Activated CD4-positive, CD25-positive, alpha-beta regulatory T cell (primary cell): ENCODE measurements at regions not wholly inside any gene's neighbourhood (a gene's known extent, or its start where the extent isn't known, plus 50 kb on each side); places are given as distances from the start of the nearest gene placed in this dataset.
"Not testable (repeated sequence)": the region's sequence is repeated elsewhere in the genome, so short reads cannot be mapped to it uniquely, and the experiment has no call there.

Experiments used
- DNase-seq, 4 experiments: peaks; one replicate each; lab custom pipeline; 2025; lab: John Stamatoyannopoulos, UW

DNA sequence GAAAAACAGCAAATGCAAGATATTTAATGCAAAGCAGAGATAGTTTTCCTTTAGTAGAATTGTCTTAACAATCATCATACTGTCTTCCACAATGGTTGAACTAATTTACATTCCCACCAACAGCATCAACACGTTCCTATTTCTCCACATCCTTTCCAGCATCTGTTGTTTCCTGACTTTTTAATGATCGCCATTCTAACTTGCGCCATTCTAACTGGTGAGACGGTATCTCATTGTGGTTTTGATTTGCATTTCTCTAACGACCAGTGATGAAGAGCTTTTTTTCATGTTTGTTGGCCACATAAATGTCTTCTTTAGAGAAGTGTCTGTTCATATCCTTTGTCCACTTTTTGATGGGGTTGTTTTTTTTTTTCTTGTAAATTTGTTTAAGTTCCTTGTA, 388.3 kb downstream of the IRS2 start:
- DNase-seq = not testable (repeated sequence)

DNA sequence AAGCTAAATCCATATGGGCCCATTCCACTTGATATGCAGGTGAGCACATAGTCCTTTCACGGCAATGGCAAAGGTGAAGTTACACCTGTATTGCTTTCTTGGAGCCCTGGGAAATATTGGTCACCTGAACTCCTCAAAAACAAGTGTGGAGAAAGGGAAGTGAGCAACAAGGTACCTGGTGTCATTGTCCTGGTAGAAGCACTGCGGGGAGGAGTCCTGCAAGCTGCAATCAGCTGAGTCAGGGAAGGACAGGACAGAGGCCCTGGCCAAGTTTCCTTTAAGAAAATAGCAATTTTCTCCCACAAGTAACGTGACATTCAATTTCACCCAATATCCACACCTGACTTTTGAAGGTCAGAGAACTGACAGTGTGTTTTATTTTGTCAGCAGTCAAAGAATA, 389.1 kb downstream of the IRS2 start:
- DNase-seq = no peak

DNA sequence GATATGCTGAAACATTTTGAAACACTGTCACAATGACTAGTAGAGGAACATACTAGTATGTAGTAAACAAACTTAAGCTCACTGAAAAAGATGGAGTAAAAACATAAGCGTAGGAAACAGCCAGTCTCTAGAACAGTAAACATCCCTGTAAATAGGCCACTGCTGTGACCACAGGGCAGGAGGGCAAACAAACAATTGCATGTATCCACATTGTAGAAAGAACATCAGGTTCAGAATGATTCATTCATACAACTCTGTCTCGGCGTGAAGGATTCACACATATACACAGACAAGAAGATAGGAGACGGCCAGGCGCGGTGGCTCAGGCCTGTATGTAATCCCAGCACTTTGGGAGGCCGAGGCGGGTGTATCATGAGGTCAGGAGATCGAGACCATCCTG, 390.1 kb downstream of the IRS2 start:
- DNase-seq = no peak

DNA sequence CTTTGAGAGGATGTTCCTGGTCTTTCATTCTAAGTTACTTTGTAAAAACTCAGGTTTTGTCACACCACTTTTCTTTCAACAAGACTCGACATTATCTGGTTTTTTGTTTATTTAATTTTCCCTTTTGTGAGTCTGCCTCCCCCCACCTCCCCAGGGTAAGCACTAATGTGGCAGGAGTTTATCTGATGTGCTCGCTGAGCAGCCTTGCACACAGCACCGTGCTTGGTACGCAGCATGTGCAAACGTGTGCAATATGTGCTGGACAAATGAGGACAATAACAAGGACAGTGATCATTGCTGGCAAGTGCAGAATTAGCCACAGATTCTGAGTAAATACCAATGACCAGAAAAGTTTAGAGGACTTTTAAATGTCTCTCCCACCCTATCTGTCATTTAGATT, 391.4 kb downstream of the IRS2 start:
- no peak for DNase-seq

DNA sequence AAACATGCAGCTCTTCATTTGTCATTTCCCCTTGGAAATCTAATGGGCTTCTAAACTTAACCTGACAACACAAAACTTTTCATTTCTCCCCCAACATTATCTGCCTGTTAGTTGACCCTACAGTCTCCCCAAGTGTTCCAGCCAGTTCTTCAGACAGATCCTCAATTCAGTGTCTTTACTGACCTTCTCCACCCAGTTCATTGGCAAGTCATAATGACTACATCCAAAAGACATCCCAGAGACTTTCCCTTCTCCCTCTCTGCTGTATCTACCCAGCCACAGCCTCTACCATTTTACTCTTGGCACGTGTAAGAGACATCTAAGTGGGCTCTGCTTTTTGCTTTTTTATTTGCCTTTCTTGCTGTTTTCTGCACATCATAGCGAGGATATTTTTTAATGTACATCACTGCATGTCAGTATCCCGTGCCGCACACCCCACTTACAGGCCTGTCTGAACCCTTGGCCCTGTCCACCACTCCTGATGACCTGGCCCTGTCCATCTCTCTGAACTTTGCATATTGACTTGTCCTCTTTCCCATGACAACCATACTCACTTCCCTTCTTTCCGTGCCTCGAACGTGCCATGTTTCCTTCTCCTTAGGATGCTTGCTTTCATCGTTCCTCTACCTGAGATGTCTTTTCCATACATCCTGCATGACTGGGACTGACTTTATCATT, 391.9 kb downstream of the IRS2 start:
- no peak for DNase-seq

DNA sequence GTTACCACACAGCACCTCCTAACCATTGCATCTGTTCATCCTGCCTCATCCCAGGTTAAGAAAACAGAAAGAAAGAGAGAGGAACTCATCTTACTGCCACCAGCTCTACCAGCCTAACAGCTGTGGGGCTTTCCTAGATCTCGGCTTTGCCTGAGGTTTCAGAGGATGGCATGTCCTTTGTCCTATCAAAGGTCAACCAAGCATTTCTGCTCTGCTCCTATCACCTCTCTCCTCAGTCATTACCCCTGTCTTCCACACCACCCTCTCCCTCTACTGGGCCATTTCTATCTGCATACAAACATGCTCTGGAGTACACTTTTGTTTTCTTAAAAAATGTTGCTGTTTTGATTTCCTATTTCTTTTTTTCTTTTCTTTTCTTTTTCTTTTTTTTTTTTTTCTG, 393.3 kb downstream of the IRS2 start:
- DNase-seq = no peak

DNA sequence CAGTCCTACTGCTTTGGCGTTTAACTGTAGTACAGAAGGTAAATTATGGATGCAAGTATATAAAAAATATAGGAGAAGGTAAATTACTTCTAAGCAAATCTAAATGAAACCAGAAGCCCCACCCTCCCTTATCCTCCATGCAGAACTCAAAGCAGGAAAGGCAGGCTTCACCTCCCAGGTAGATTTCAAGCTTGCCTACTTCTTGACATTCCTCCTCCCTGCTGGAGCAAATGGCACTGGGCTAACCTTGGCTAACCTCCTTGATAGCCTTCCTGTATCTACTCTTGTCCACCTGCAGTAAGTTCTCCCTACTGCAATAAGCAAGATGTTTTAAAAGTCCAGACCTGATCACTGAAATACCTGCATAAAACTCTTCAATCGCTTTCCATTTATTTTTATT, 396.0 kb downstream of the IRS2 start:
- no peak for DNase-seq

DNA sequence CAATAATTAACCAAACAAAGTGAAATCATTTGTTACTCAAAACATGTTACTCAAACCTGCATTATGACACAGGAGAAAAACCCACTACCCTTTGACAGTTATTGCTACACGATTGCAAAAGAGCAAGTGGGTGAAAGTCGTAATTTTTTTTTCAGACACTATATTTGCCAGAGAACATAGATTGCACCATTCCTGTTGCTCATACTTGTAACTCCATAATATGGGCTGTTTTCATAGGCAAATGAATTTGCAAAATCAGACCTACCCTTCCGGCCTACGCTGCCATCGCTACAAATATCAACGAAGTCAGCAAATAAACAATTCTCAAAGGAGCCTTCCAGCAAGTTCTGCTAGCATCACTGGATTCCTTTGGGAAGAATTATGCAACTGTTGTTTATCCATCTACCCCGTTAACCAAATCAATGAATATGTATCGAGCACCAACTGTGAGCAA, 396.5 kb downstream of the IRS2 start:
- DNase-seq = no peak

DNA sequence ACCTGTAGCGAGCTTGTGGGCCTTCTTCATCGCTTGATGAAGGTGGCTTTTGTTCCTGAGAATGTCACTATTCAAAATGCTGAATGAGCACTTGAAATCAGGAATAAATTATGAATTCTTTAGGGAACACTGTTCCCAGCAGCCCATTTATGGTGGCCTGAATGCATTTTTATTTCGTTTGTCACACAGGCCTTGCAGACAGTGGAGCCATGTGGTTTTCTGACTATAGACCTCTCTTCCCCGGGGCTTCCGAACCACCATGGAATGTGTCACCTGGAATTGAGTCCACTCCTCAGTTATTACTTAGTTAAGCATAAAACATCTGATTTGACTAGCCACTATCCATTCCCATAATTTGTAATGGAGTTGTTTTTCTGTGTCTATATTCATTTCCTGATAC, 396.9 kb downstream of the IRS2 start:
- no peak for DNase-seq

DNA sequence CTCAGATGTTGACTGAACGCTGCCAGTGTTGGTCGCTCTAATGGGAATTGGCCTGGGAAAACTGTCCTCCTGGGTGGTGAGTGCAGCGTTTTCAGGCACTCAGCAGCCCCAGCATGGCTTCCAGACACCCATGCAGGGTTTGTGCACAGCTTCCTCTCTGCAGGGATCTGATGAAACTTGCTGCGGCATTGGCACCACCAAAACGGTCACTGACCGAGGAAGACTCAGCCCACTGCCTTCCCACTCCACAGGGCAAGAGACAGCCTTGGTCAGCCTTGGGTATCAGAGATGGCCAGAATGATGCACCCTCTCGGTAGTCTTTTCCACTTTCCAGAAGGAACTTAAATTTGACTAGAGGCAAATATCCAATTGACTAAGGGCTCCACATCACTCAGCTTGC, 398.9 kb downstream of the IRS2 start:
- DNase-seq = no peak

DNA sequence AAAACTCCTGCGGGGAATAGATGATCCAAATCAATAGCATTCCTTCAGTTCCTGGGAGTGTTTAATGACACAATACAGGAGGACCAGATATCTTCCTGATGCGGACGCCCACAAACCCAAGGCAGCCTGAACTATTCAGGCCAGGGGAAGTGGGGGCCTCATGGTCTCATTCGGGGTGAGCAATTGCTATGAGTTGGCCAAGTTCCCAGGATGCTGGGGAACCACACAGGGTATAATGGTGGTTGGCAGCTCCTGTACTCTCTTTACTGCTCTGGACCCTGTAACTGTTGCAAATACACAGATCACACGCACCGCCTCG, 401.2 kb downstream of the IRS2 start:
- no peak for DNase-seq

DNA sequence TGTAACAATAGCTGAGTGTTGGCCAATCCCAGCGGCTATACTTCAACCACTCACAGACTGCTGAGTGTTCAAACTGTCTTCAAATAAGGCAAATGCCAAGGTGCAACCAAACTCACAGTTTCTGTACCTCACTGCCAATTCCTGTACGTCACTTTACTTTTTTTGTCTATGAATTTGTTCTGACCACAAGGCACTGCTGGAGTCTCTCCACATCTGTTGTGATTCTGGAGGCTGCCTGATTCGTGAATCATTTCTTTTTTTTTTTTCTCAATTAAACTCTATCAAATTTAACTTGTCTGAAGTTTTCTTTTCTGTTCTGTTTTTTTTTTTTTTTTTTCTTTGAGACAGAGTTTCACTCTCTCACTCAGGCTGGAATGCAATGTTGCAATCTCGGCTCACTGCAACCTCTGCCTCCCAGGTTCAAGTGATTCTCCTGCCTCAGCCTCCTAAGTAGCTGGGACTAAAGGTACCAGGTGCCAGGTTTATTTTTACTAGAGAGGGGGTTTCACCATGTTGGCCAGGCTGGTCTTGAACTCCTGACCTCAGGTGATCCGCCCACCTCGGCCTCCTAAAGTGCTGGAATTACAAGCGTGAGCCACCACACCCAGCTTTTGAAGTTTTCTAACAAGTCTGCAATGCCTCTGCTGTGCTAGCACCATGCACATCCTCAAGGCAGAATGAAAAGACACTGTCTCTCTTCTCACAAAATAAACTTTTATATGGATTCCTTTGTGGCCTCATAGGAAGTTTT, 401.7 kb downstream of the IRS2 start:
- DNase-seq = no peak

DNA sequence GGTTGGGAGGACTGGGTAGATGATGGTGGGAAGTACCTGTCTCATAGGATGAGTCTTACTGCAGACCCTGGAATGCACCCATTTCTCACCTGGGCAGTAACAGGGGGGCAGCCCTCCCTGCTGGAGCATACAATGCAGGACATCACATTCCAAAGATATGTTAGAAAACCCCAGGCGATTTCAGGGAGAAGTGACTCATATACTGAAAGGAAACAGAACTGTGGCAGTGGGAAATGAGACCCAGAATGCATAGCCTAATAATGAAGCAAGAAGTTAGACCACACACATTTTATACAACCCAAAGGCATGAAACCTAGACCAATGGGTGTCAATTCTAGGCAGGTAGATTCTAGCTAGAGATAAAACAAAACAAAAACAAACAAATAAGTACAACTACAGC, 402.7 kb downstream of the IRS2 start:
- DNase-seq = no peak

DNA sequence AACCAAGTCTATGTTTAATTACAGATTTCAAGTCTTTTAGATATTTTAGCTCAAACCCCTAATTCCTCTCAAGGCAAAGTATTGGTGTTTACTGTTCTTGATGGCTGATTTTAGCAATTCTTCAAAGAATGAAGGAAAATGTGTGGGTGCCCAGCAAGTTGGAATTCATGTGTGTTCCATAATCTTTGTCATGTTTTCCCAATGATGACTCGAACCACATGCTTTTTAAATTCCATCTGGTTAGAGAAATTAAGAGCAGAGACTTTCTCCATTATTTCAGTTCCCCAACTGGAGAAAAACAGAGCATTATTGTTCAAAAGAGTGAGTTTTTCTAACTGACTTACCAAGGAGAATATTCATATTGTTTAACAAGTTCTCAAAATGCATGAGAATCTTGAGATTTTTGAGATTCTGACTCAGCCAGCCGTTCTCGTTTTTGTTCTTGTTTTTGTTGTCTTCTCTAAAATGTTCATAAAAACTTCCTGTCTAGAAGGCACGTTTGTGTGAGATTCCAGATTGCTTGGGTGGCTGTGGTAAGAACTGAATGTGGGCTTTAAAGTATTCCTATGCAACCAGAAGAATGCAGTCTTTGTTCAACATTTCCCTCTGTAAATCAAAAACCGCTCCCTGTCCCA, 404.7 kb downstream of the IRS2 start:
- DNase-seq = no peak

DNA sequence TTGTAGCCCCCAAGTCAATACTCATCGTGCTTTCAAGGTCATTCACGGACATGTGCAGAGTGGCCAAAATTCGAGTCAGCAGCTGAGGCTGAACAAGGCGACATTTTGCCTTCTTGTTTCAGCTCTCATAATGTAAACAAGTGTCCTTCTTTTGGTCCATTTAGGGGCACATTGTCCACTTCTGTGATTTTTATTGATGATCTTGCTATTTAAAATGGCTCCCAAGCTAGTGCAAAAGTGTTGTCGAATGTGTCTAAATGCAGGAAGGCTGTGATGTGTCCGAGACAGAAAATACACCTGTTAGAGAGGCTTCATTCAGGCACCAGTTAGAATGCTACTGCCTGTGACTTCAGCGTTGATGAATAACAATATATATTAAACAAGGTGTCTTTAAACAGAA, 405.9 kb downstream of the IRS2 start:
- no peak for DNase-seq

DNA sequence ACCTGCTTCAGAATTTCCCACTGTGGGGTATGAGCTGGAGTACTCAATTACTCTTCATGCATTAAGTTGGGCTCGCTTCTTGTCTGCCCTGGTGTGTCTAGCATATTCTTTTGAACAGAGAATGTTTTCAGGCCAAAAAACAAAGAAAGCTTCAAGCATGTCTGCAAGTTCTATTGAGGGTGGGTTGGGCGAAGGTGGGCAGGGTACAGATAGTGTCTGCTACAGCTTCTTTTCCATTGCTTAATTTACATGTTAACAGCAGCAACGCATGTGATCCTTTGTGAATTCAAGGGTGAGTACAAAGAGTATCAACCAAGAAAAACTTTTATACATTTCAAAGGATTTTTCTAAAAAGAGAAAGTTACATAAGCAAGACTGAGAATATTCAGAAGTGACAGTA, 406.5 kb downstream of the IRS2 start:
- DNase-seq = no peak

DNA sequence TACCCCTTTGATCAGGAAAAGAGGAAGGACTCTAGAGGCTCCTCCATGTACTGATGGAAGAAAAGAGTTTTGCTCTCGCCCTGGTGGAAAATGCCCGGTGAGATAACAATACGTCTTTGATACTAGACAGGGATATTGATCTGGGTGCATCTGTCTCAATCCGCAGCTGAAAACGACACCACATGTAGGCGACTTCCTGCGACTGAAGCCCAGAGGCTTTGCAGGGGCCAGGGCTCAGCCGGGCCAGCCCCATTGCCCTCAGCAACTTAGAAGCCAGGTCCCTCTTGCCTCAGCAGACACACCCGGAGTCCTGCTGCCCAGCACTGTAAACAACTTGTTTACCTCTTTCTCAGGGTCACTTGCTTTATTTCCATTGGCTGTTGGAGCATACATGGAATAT, 409.4 kb downstream of the IRS2 start:
- no peak for DNase-seq

DNA sequence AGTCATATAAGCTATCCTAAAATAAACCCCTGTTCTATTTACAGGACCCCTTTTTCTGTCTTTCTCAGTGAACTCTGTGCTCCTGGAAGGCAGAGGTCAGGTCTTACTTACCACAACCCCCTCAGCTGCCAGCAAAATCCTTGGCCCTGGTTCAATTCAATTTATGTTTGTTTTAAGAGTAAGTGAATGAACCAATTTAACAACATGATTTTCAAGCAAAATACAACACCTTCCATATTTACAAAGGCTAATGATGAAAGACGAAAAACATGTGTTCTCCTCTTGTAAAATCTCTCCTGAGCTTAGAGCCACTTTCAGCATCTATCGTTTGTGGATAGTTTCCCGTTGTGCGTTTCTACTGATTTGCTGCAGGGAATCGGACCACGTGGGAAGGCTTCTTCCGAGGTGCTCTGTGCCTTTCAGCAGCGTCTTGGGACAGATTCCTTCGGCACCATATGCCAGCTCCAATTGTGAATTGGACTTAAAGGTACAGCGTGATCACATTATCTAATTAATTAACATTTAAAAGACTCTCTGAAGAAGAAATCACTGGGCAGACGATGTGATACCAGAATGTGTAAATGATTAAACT, 411.7 kb downstream of the IRS2 start:
- DNase-seq = no peak

DNA sequence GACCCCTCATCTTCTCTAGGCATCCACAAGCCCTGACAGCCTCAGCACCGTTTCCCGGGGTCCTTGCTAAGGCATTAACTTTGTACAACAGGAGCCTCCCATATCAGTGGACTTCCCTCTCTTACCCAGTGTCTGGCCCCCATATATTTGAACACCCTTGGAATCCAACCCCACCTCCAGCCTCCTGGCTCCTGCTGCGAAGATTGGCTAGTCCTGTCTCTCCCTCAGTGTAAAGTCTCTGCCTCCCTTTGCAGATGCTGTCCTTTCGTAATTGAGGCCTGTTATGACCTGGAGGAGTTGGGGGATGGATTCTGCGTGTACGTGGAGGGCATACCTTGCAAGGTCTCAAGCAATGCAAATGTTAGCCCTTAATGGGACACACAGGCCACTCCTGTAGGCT, 413.7 kb downstream of the IRS2 start:
- no peak for DNase-seq

DNA sequence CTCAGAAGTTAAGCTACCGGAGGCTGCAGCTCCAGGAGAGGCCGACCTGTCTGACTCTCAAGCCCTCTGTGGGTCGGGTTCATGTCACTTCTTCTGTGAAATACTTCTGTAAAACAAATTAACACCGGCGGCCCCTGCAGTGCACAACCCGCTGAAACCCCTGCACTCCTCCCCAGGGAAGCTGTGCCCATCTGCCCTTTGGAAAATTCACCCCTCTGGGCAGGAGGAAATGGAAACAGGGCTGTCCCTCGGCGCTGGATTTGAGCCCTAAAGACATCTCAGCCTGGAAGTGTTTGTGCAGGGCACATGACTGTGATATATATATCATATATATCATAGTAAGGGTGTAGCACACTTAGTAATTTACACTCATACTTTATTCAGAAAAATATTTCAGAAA, 415.3 kb downstream of the IRS2 start:
- DNase-seq = no peak

DNA sequence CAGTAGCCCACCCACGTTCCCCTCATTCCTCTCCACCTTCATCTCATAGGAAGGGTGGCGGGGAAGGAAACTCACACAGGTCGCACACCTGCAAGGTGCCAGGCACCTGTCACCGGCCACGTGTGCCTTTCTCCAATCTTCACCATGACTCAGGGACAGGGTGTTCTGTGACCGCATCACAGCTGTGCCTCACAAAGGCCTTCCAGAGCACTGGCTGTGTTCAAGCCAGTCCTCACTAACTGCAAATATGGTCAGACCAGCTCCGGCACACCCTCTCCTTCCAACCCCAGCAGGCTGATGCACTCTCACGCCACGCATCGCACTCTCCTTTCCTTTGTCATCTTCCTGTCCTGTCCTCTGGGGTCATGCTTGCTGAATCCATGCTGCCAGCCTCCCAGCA, 415.9 kb downstream of the IRS2 start:
- no peak for DNase-seq

DNA sequence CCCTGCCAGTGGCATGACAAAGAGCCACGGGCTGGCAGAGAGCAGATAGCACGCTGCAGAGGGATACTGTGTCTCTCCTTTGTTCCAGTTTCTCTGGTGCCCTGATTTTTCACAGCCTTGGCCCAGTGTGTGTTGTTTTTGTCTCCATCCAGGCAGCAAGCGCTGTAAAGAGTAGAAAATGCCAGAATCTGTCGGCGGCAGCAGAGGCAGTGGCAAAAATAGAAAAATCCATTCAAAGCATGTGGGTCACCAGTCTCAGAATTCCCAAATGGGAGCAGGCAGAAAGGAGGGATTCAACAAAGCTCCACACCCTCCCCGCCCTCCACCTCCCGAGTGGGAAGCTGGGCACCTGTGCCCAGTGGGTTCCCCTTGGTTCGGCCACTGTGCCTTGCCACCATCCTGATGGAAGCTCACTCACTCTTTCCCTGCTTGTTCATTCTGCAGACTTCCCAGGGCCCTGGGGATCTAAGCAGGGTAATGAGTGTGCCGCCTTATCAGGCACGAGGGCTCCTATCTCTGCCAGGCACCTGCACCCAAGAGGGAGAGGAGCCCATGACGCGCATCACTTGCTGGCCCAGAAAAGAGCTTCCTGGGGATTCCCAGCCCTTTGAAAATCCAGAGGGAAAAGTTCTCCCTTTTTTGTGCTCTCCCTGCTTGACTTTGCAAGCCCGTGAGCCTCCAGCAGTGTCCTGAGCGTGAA, 416.9 kb downstream of the IRS2 start:
- DNase-seq = no peak

DNA sequence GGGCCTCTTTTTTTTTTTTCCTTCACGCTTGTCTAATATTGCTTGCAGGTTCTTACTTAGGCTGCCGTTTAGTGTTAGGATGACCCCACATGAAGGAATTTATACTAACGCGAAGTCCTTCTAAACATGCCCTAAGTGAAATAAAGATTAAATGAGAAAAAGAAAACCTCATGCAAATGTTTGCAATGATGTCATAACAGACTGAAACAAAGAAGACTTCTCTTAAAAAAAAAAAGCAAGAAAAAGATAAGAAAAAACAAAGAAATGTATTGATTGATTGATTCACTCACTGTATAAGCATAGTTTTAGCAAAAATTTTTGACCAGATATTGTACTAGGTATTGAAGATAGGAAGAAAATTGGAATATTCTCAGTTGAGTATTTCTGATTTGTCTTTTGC, 418.2 kb downstream of the IRS2 start:
- DNase-seq = no peak
